Spleen (tissue), 11 donors: ENCODE measurements at regions not wholly inside any gene's neighbourhood (a gene's known extent, or its start where the extent isn't known, plus 50 kb on each side); places are given as distances from the start of the nearest gene placed in this dataset.

Experiments
- DNase-seq: peaks from one replicate; pipeline ENCODE4 v3.0.0-alpha.2; 2020
- H3K27ac ChIP-seq, 8 donors: fragments of 200-600 bp; sonication (generic) in 7 of 8; 1 replicate in 4 of 8; 2 replicates in 4 of 8; pipeline versions ENCODE4 v1.5.0 to v1.8.0; 2016 to 2021; ENCODE audit warnings: inconsistent platforms in 4 of 8, mild to moderate bottlenecking in 4 of 8, moderate library complexity in 1 of 8
- H3K27me3 ChIP-seq, 7 donors: fragments of 200-600 bp; sonication (generic) in 6 of 7; replicated peaks in 1 of 7; 1 replicate in 4 of 7; 2 replicates in 3 of 7; pipeline versions ENCODE4 v1.5.0 to v1.8.0; 2016 to 2021; ENCODE audit warnings: inconsistent platforms in 3 of 7, mild to moderate bottlenecking in 1 of 7
- H3K36me3 ChIP-seq, 6 donors: fragments of 200-600 bp; sonication (generic) in 5 of 6; 1 replicate in 4 of 6; 2 replicates in 2 of 6; pipeline versions ENCODE4 v1.5.0 to v1.8.0; 2016 to 2021; ENCODE audit warnings: inconsistent platforms in 2 of 6
- H3K4me1 ChIP-seq, 6 donors: fragments of 200-600 bp; sonication (generic) in 5 of 6; 1 replicate in 3 of 6; 2 replicates in 3 of 6; pipeline versions ENCODE4 v1.5.0 to v1.8.0; 2016 to 2021; ENCODE audit warnings: inconsistent platforms in 3 of 6
- H3K4me3 ChIP-seq, 8 donors: fragments of 200-600 bp; sonication (generic) in 7 of 8; 1 replicate in 4 of 8; 2 replicates in 4 of 8; pipeline versions ENCODE4 v1.5.0 to v1.8.0; 2016 to 2021; ENCODE audit warnings: inconsistent platforms in 4 of 8, mild to moderate bottlenecking in 4 of 8, moderate library complexity in 2 of 8
- H3K9me3 ChIP-seq, 8 donors: fragments of 200-600 bp; sonication (generic) in 7 of 8; 1 replicate in 4 of 8; 2 replicates in 4 of 8; pipeline versions ENCODE4 v1.5.0 to v1.8.0; 2016 to 2021; ENCODE audit warnings: inconsistent platforms in 4 of 8
- CTCF ChIP-seq, 11 experiments: fragments of 200-600 bp in 7 of 11; fragments of 450-650 bp in 4 of 11; sonication (generic) in 4 of 11; IDR thresholded peaks in 8 of 11; conservative IDR thresholded peaks in 3 of 11; 1 replicate in 7 of 11; 2 replicates in 4 of 11; pipeline versions ENCODE4 v1.4.0 to v1.8.0; 2016 to 2021; ENCODE audit warnings: antibody characterized with exemption in 11 of 11, inconsistent platforms in 4 of 11, mild to moderate bottlenecking in 1 of 11
- POLR2A ChIP-seq, 3 donors: fragments of 450-650 bp; IDR thresholded peaks; one replicate each; pipeline ENCODE4 v1.5.1; 2017; ENCODE audit warnings: antibody characterized with exemption in 3 of 3, mild to moderate bottlenecking in 1 of 3
- POLR2AphosphoS5 ChIP-seq, 3 donors: sonication (generic); formaldehyde crosslinking; IDR thresholded peaks; one replicate each; pipeline ENCODE4 v1.5.1; 2017; ENCODE audit warnings: antibody characterized with exemption in 3 of 3
- WGBS, 5 donors: extraction: QIAGEN DNeasy Blood & Tissue Kit in 3 of 5; methylation state at CpG; one replicate each; pipeline versions ENCODE4 v1.1.5 to v1.1.7; 2013 to 2018; 5-methylcytosine and 5-hydroxymethylcytosine counted together
- intact Hi-C: fragments of 100-400 bp; cut with DNase I; formaldehyde crosslinking; loops from one replicate; pipeline ENCODE4 v1.15.0; 2023; ENCODE audit warnings: low total_unique reads
- donor health status: healthy with polysubstance abuse.
- donor health status: DM: no; HTN: no; CAD: no; lungs with moderate emphysema.
- donor health status: DM: no; HTN: no; CAD: no.
- donor health status: Bipolar disorder and iron deficiency.
- donor health status: healthy.
- donor health status: DM: no; HTN: no; CAD: no.
- donor health status: DM: yes; HTN: yes; CAD: no.

GRCh38 chr17:37840576-37840975, 83.6 kb upstream of the TBC1D3K start:
- Histone ChIP-seq H3K27me3 (peaks cover 0 to 16% (median 0%) of the 10 kb centered on the region in 7 donors), H3K4me3 (no peak overlapping the region), H3K36me3 (no peaks in the 10 kb centered on the region), H3K27ac (no peak overlapping the region), H3K9me3 (no peaks in the 10 kb centered on the region), H3K4me1 (peaks cover 0 to 26% (median 12%) of the 10 kb centered on the region in 6 donors)
- WGBS, 5 donors: 92 to 95% (median 94%) methylated on average over 7 of the region's 7 CpGs
- DNase-seq: no peak
- intact Hi-C loops: no loop called here
- no peak for TF ChIP-seq CTCF (IDR thresholded peaks at IDR 0.05 in 8 of 11, conservative IDR thresholded peaks at IDR 0.05 in 3 of 11)
- no peak for TF ChIP-seq POLR2AphosphoS5 (IDR thresholded peaks at IDR 0.05)
- no peak for TF ChIP-seq POLR2A (IDR thresholded peaks at IDR 0.05)

GRCh38 chr17:37839196-37839978, 84.8 kb upstream of the TBC1D3K start:
- H3K4me1 ChIP-seq: peaks cover 0 to 18% (median 7%) of the 10 kb centered on the region in 6 donors
- DNase-seq: no peak
- H3K27ac ChIP-seq: no peak overlapping the region
- intact Hi-C loops: no loop called here
- WGBS, 5 donors: 83 to 92% (median 86%) methylated on average over 14 of the region's 14 CpGs
- TF ChIP-seq POLR2A (IDR thresholded peaks at IDR 0.05) (no peak), CTCF (IDR thresholded peaks at IDR 0.05 in 8 of 11, conservative IDR thresholded peaks at IDR 0.05 in 3 of 11) (no peak), POLR2AphosphoS5 (IDR thresholded peaks at IDR 0.05) (no peak)
- peaks cover 0 to 11% (median 0%) of the 10 kb centered on the region in 7 donors for H3K27me3 ChIP-seq
- no peak overlapping the region for H3K4me3 ChIP-seq
- H3K36me3 ChIP-seq: no peaks in the 10 kb centered on the region
- H3K9me3 ChIP-seq: no peaks in the 10 kb centered on the region

GRCh38 chr17:37838276-37838675, 85.9 kb upstream of the TBC1D3K start:
- H3K27ac ChIP-seq: no peak overlapping the region
- DNase-seq: no peak
- peaks cover 0 to 8% (median 0%) of the 10 kb centered on the region in 7 donors for H3K27me3 ChIP-seq
- WGBS, 5 donors: 78 to 95% (median 81%) methylated on average over 8 of the region's 8 CpGs
- H3K9me3 ChIP-seq: no peaks in the 10 kb centered on the region
- intact Hi-C loops: no loop called here
- no peaks in the 10 kb centered on the region for H3K36me3 ChIP-seq
- H3K4me1 ChIP-seq: peaks cover 0 to 16% (median 0%) of the 10 kb centered on the region in 6 donors
- TF ChIP-seq CTCF (IDR thresholded peaks at IDR 0.05 in 8 of 11, conservative IDR thresholded peaks at IDR 0.05 in 3 of 11) (no peak), POLR2A (IDR thresholded peaks at IDR 0.05) (no peak), POLR2AphosphoS5 (IDR thresholded peaks at IDR 0.05) (no peak)
- H3K4me3 ChIP-seq: no peak overlapping the region

- TF ChIP-seq POLR2AphosphoS5 (IDR thresholded peaks at IDR 0.05) (no peak), CTCF (IDR thresholded peaks at IDR 0.05 in 8 of 11, conservative IDR thresholded peaks at IDR 0.05 in 3 of 11) (no peak), POLR2A (IDR thresholded peaks at IDR 0.05) (no peak)
- intact Hi-C loops: no loop called here
- Histone ChIP-seq H3K27me3 (peaks cover 0 to 8% (median 0%) of the 10 kb centered on the region in 7 donors), H3K4me1 (peaks cover 0 to 20% (median 0%) of the 10 kb centered on the region in 6 donors), H3K36me3 (no peaks in the 10 kb centered on the region), H3K4me3 (no peak overlapping the region), H3K9me3 (no peaks in the 10 kb centered on the region), H3K27ac (no peak overlapping the region)
- WGBS, 5 donors: 93 to 100% (median 95%) methylated on average over 2 of the region's 2 CpGs
- no peak for DNase-seq
These were observed 87.6 kb upstream of the TBC1D3K start for GRCh38 chr17:37836593-37836992.
